ENCODE measurements at regions not wholly inside any gene's neighbourhood (a gene's known extent, or its start where the extent isn't known, plus 50 kb on each side); places are given as distances from the start of the nearest gene placed in this dataset.
"Not testable (repeated sequence)": the region's sequence is repeated elsewhere in the genome, so short reads cannot be mapped to it uniquely, and the experiment has no call there.

- no peaks in the 10 kb centered on the region for H3K4me1 Mint-ChIP-seq (ENCODE audit: low read depth, unreplicated experiment)
- no peak overlapping the region for H3K27ac Mint-ChIP-seq (ENCODE audit: unreplicated experiment)
- peaks cover 4% of the 10 kb centered on the region for H3K9me3 Mint-ChIP-seq (ENCODE audit: low read depth, unreplicated experiment)
- no peaks in the 10 kb centered on the region for H3K27me3 Mint-ChIP-seq (ENCODE audit: unreplicated experiment)
- no TSS peak for BruUV-seq (replicated peaks)
- no peak for TF ChIP-seq CTCF (IDR thresholded peaks at IDR 0.05; ENCODE audit: unreplicated experiment)
- no peak for DNase-seq
- H3K36me3 Mint-ChIP-seq (ENCODE audit: insufficient read depth, unreplicated experiment), result no peaks in the 10 kb centered on the region
- CTCF ChIA-PET, result no interaction called here
- intact Hi-C loops (cut with micrococcal nuclease; ENCODE audit: unreplicated experiment), result no loop called here
- H3K4me3 Mint-ChIP-seq (ENCODE audit: low read depth, unreplicated experiment), result no peak overlapping the region
Measured at GRCh38 chr6:115514656-115515055, 546.0 kb downstream of the FRK start.

GRCh38 chr6:115512923-115513322, 547.8 kb downstream of the FRK start:
- BruUV-seq (replicated peaks), result no TSS peak
- CTCF ChIA-PET, result no interaction called here
- no peak overlapping the region for H3K4me3 Mint-ChIP-seq (ENCODE audit: low read depth, unreplicated experiment)
- no peak for TF ChIP-seq CTCF (IDR thresholded peaks at IDR 0.05; ENCODE audit: unreplicated experiment)
- intact Hi-C loops (cut with micrococcal nuclease; ENCODE audit: unreplicated experiment), result no loop called here
- H3K27ac Mint-ChIP-seq (ENCODE audit: unreplicated experiment), result no peak overlapping the region
- no peak for DNase-seq
- no peaks in the 10 kb centered on the region for H3K9me3 Mint-ChIP-seq (ENCODE audit: low read depth, unreplicated experiment)
- H3K36me3 Mint-ChIP-seq (ENCODE audit: insufficient read depth, unreplicated experiment), result no peaks in the 10 kb centered on the region
- no peaks in the 10 kb centered on the region for H3K4me1 Mint-ChIP-seq (ENCODE audit: low read depth, unreplicated experiment)
- no peaks in the 10 kb centered on the region for H3K27me3 Mint-ChIP-seq (ENCODE audit: unreplicated experiment)

- Mint-ChIP-seq H3K27me3 (ENCODE audit: unreplicated experiment) (no peaks in the 10 kb centered on the region), H3K36me3 (ENCODE audit: insufficient read depth, unreplicated experiment) (no peaks in the 10 kb centered on the region), H3K4me3 (ENCODE audit: low read depth, unreplicated experiment) (no peak overlapping the region), H3K4me1 (ENCODE audit: low read depth, unreplicated experiment) (no peaks in the 10 kb centered on the region), H3K27ac (ENCODE audit: unreplicated experiment) (no peak overlapping the region), H3K9me3 (ENCODE audit: low read depth, unreplicated experiment) (no peaks in the 10 kb centered on the region)
- DNase-seq, result no peak
- no TSS peak for BruUV-seq (replicated peaks)
- no peak for TF ChIP-seq CTCF (IDR thresholded peaks at IDR 0.05; ENCODE audit: unreplicated experiment)
- CTCF ChIA-PET, result no interaction called here
- intact Hi-C loops (cut with micrococcal nuclease; ENCODE audit: unreplicated experiment), result no loop called here
Measured at GRCh38 chr6:115511771-115512170, 548.9 kb downstream of the FRK start.

GRCh38 chr6:115502432-115502831, 558.3 kb downstream of the FRK start:
- H3K27me3 Mint-ChIP-seq (ENCODE audit: unreplicated experiment); DNase-seq; H3K4me3 Mint-ChIP-seq (ENCODE audit: low read depth, unreplicated experiment); BruUV-seq (replicated peaks); H3K9me3 Mint-ChIP-seq (ENCODE audit: low read depth, unreplicated experiment); CTCF ChIA-PET; intact Hi-C loops (cut with micrococcal nuclease; ENCODE audit: unreplicated experiment); H3K36me3 Mint-ChIP-seq (ENCODE audit: insufficient read depth, unreplicated experiment); H3K27ac Mint-ChIP-seq (ENCODE audit: unreplicated experiment); H3K4me1 Mint-ChIP-seq (ENCODE audit: low read depth, unreplicated experiment): not testable (repeated sequence)

GRCh38 chr6:115495184-115495583, 565.5 kb downstream of the FRK start:
- Mint-ChIP-seq H3K27me3 (ENCODE audit: unreplicated experiment) (no peaks in the 10 kb centered on the region), H3K36me3 (ENCODE audit: insufficient read depth, unreplicated experiment) (no peaks in the 10 kb centered on the region), H3K27ac (ENCODE audit: unreplicated experiment) (no peak overlapping the region), H3K4me3 (ENCODE audit: low read depth, unreplicated experiment) (no peak overlapping the region), H3K9me3 (ENCODE audit: low read depth, unreplicated experiment) (peaks cover 15% of the 10 kb centered on the region), H3K4me1 (ENCODE audit: low read depth, unreplicated experiment) (no peaks in the 10 kb centered on the region)
- no TSS peak for BruUV-seq (replicated peaks)
- TF ChIP-seq CTCF (IDR thresholded peaks at IDR 0.05; ENCODE audit: unreplicated experiment), result no peak
- DNase-seq, result no peak
- intact Hi-C loops (cut with micrococcal nuclease; ENCODE audit: unreplicated experiment), result no loop called here
- CTCF ChIA-PET, result no interaction called here

All from Calu3 (cell line).